ENCODE measurements at regions not wholly inside any gene's neighbourhood (a gene's known extent, or its start where the extent isn't known, plus 50 kb on each side); places are given as distances from the start of the nearest gene placed in this dataset.

- H3K9me3 ChIP-seq (replicated peaks in 1 of 2; ENCODE audit: control insufficient read depth in 1 of 2, insufficient read depth in 1 of 2, low read length in 2 of 2), result no peaks in the 10 kb centered on the region
- Mint-ChIP-seq H3K27me3 (ENCODE audit: low read depth in 3 of 3) (peaks cover 0 to 2% (median 1%) of the 10 kb centered on the region in 3 donors), H3K4me1 (no peaks in the 10 kb centered on the region), H3K36me3 (no peaks in the 10 kb centered on the region), H3K4me3 (no peak overlapping the region), H3K27ac (no peak overlapping the region), H3K9me3 (peaks cover 0 to 2% (median 0%) of the 10 kb centered on the region in 7 donors)
- H3K79me2 ChIP-seq (ENCODE audit: insufficient read depth, low read length), result no peaks in the 10 kb centered on the region
- no peak overlapping the region for H3K4me2 ChIP-seq (replicated peaks; ENCODE audit: extremely low read depth, low read length, poor library complexity, severe bottlenecking)
- H3K9ac ChIP-seq (ENCODE audit: insufficient read depth, low read length, poor library complexity, severe bottlenecking), result no peak overlapping the region
- DNase-seq, result no peak
- WGBS (ENCODE audit: insufficient coverage), result 90% methylated on average over 3 of the region's 3 CpGs
- H3K4me3 ChIP-seq (replicated peaks in 1 of 3; ENCODE audit: low read depth in 2 of 3, low read length in 3 of 3), result no peak overlapping the region
- H3K36me3 ChIP-seq (replicated peaks in 1 of 2; ENCODE audit: control insufficient read depth in 1 of 2, insufficient read depth in 2 of 2, low read length in 2 of 2), result no peaks in the 10 kb centered on the region
- TF ChIP-seq CTCF (IDR thresholded peaks at IDR 0.05), result no peak
- H3K27me3 ChIP-seq (ENCODE audit: control insufficient read depth in 2 of 2, insufficient read depth in 2 of 2, low read length in 2 of 2), result no peaks in the 10 kb centered on the region
- H3K4me1 ChIP-seq (ENCODE audit: control insufficient read depth in 1 of 2, insufficient read depth in 2 of 2, low read length in 2 of 2), result no peaks in the 10 kb centered on the region
- no peak overlapping the region for H2AFZ ChIP-seq (ENCODE audit: insufficient read depth, low read depth, low read length, poor library complexity, severe bottlenecking)
- H4K20me1 ChIP-seq (ENCODE audit: insufficient read depth, low read length), result no peaks in the 10 kb centered on the region
- intact Hi-C loops (cut with micrococcal nuclease), result no loop called here
- no peak overlapping the region for H3K27ac ChIP-seq (ENCODE audit: low read depth in 1 of 2, low read length in 2 of 2)
These were observed 111.5 kb downstream of the PLCE1 start for GRCh38 chr10:94105226-94105625.

GRCh38 chr10:94107191-94107590 lies 113.5 kb downstream of the PLCE1 start:
- Mint-ChIP-seq H3K36me3 (no peaks in the 10 kb centered on the region), H3K4me3 (no peak overlapping the region), H3K4me1 (no peaks in the 10 kb centered on the region), H3K27ac (no peak overlapping the region), H3K9me3 (peaks cover 0 to 3% (median 0%) of the 10 kb centered on the region in 7 donors), H3K27me3 (ENCODE audit: low read depth in 3 of 3) (peaks cover 0 to 2% (median 1%) of the 10 kb centered on the region in 3 donors)
- no CpG with 5 or more reads among the region's 2 CpGs for WGBS (ENCODE audit: insufficient coverage)
- Histone ChIP-seq H3K79me2 (ENCODE audit: insufficient read depth, low read length) (no peaks in the 10 kb centered on the region), H3K4me1 (ENCODE audit: control insufficient read depth in 1 of 2, insufficient read depth in 2 of 2, low read length in 2 of 2) (no peaks in the 10 kb centered on the region), H3K4me3 (replicated peaks in 1 of 3; ENCODE audit: low read depth in 2 of 3, low read length in 3 of 3) (no peak overlapping the region), H3K27me3 (ENCODE audit: control insufficient read depth in 2 of 2, insufficient read depth in 2 of 2, low read length in 2 of 2) (no peaks in the 10 kb centered on the region), H3K9me3 (replicated peaks in 1 of 2; ENCODE audit: control insufficient read depth in 1 of 2, insufficient read depth in 1 of 2, low read length in 2 of 2) (no peaks in the 10 kb centered on the region), H3K9ac (ENCODE audit: insufficient read depth, low read length, poor library complexity, severe bottlenecking) (no peak overlapping the region), H2AFZ (ENCODE audit: insufficient read depth, low read depth, low read length, poor library complexity, severe bottlenecking) (no peak overlapping the region), H4K20me1 (ENCODE audit: insufficient read depth, low read length) (no peaks in the 10 kb centered on the region), H3K36me3 (replicated peaks in 1 of 2; ENCODE audit: control insufficient read depth in 1 of 2, insufficient read depth in 2 of 2, low read length in 2 of 2) (no peaks in the 10 kb centered on the region), H3K27ac (ENCODE audit: low read depth in 1 of 2, low read length in 2 of 2) (no peak overlapping the region), H3K4me2 (replicated peaks; ENCODE audit: extremely low read depth, low read length, poor library complexity, severe bottlenecking) (no peak overlapping the region)
- no peak for DNase-seq
- no peak for TF ChIP-seq CTCF (IDR thresholded peaks at IDR 0.05)
- intact Hi-C loops (cut with micrococcal nuclease), result no loop called here

Measured in CD14-positive monocyte (primary cell).